Activated B cell treated with CpG ODN at 0.5 μM for 24 hours (primary cell): ENCODE measurements at regions not wholly inside any gene's neighbourhood (a gene's known extent, or its start where the extent isn't known, plus 50 kb on each side); places are given as distances from the start of the nearest gene placed in this dataset.

ENCODE experiments used
- ATAC-seq: fragments of 200-7000 bp; cut with Tn5 transposase; one replicate; pipeline ENCODE4 v1.10.0; 2021; ENCODE audit warnings: low read depth, mild to moderate bottlenecking, moderate library complexity
- CTCF ChIA-PET: fragments of 350-600 bp; sonication (Branson Sonifier 250); formaldehyde crosslinking; loops from one replicate; lab custom pipeline; 2021; ENCODE audit warnings: antibody characterized with exemption; lab: Charles Lee
- POLR2A ChIA-PET: fragments of 350-600 bp; sonication (Branson Sonifier 250); formaldehyde crosslinking; loops from one replicate; lab custom pipeline; 2021; ENCODE audit warnings: antibody characterized with exemption; lab: Charles Lee
- DNase-seq: peaks from one replicate; pipeline ENCODE4 v3.0.0; 2022
- H3K27ac Mint-ChIP-seq: one replicate; pipeline ENCODE4 v1.8.0; 2020; ENCODE audit warnings: mixed read lengths
- H3K27me3 Mint-ChIP-seq: one replicate; pipeline ENCODE4 v1.8.0; 2021; ENCODE audit warnings: mixed read lengths
- H3K36me3 Mint-ChIP-seq: one replicate; pipeline ENCODE4 v1.8.0; 2021; ENCODE audit warnings: low read depth, mixed read lengths
- H3K4me1 Mint-ChIP-seq: one replicate; pipeline ENCODE4 v1.8.0; 2021; ENCODE audit warnings: mixed read lengths
- H3K4me3 Mint-ChIP-seq: one replicate; pipeline ENCODE4 v1.8.0; 2020; ENCODE audit warnings: mild to moderate bottlenecking, mixed read lengths
- H3K9me3 Mint-ChIP-seq: one replicate; pipeline ENCODE4 v1.8.0; 2020; ENCODE audit warnings: mixed read lengths
- intact Hi-C: fragments of 100-400 bp; cut with micrococcal nuclease; formaldehyde crosslinking; loops from one replicate; pipeline ENCODE4 v1.15.1; 2024
- TF ChIP-seq, protein P1 (sequence below): fragments of 200-600 bp; IDR thresholded peaks from one replicate; pipeline ENCODE4 v1.8.0; 2022; ENCODE audit warnings: antibody characterized with exemption, mild to moderate bottlenecking

DNA sequence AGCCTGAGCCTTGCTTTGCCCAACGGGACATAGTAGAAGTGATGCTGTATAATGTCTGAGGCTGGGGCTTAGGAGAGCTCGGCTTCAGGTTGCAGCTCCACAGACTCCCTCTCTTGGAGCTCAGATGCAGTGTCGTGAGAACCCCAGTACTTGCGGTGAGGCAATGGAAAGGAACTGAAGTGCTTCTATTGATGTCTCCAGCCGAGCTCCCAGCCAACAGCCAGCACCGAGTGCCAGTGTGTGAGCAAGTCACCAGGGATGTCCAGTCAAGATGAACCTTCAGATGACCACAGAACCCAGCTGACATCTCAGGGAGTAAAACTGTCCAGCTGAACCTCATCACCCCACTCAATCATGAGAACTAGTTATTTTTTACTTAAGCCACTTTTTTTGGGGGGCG, 268.1 kb downstream of the IRF8 start:
- CTCF ChIA-PET, result no interaction called here
- intact Hi-C loops, result no loop called here
- H3K4me3 Mint-ChIP-seq, result no peak overlapping the region
- peaks cover 19% of the 10 kb centered on the region for H3K9me3 Mint-ChIP-seq
- H3K27ac Mint-ChIP-seq, result no peak overlapping the region
- TF ChIP-seq, protein P1, sequence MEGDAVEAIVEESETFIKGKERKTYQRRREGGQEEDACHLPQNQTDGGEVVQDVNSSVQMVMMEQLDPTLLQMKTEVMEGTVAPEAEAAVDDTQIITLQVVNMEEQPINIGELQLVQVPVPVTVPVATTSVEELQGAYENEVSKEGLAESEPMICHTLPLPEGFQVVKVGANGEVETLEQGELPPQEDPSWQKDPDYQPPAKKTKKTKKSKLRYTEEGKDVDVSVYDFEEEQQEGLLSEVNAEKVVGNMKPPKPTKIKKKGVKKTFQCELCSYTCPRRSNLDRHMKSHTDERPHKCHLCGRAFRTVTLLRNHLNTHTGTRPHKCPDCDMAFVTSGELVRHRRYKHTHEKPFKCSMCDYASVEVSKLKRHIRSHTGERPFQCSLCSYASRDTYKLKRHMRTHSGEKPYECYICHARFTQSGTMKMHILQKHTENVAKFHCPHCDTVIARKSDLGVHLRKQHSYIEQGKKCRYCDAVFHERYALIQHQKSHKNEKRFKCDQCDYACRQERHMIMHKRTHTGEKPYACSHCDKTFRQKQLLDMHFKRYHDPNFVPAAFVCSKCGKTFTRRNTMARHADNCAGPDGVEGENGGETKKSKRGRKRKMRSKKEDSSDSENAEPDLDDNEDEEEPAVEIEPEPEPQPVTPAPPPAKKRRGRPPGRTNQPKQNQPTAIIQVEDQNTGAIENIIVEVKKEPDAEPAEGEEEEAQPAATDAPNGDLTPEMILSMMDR, result no peak
- POLR2A ChIA-PET, result no interaction called here
- no peaks in the 10 kb centered on the region for H3K4me1 Mint-ChIP-seq
- H3K36me3 Mint-ChIP-seq, result no peaks in the 10 kb centered on the region
- H3K27me3 Mint-ChIP-seq, result peaks cover 6% of the 10 kb centered on the region
- no peak for DNase-seq
- no peak for ATAC-seq

DNA sequence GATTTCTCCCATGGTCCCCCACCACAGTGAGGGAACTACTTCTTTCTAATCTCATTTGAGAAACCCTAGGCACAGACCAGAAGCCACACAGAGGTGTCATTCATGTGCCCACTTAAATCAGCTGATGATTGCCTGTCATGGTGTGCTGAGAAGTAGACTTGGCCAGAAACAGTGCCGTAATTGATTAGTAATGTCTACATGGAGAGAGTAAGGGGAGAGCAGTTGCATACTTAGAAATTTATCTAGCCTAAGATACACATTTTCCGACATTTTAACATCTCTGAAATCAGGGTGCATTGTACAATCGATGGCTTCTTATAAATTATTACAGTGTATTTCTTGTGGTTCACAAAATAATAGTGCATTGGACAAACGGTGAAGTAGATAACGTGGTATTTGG, 271.8 kb downstream of the IRF8 start:
- intact Hi-C loops, result no loop called here
- ATAC-seq (no peak), DNase-seq (no peak)
- H3K4me1 Mint-ChIP-seq, result no peaks in the 10 kb centered on the region
- no peak overlapping the region for H3K4me3 Mint-ChIP-seq
- ChIA-PET CTCF (no interaction called here), POLR2A (no interaction called here)
- H3K36me3 Mint-ChIP-seq, result no peaks in the 10 kb centered on the region
- H3K27me3 Mint-ChIP-seq, result peaks cover 23% of the 10 kb centered on the region
- peaks cover 10% of the 10 kb centered on the region for H3K9me3 Mint-ChIP-seq
- TF ChIP-seq, protein P1, result no peak
- H3K27ac Mint-ChIP-seq, result no peak overlapping the region

DNA sequence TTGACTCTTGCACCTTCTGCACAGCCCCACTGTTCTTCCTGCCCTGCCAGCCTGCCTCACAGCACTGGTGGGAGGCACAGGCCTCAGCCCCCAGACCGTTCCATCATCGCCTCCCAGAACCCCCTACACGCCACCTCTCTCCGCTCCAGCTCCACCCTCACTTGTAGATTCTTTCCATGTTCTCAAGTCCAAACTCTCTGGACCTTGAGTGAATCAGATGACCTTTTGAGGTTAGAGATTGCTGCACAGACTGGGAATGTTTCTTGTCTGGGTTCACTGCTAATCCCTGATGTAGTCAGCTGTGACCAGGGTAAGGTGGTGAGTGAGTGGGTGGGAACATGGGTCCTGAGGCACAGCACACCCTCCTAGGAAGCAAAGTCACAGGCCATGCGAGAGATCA, 272.4 kb downstream of the IRF8 start:
- no peak for ATAC-seq
- no peaks in the 10 kb centered on the region for H3K4me1 Mint-ChIP-seq
- intact Hi-C loops, result no loop called here
- no peaks in the 10 kb centered on the region for H3K36me3 Mint-ChIP-seq
- CTCF ChIA-PET, result no interaction called here
- POLR2A ChIA-PET, result no interaction called here
- TF ChIP-seq, protein P1, result no peak
- no peak overlapping the region for H3K4me3 Mint-ChIP-seq
- H3K27ac Mint-ChIP-seq, result no peak overlapping the region
- DNase-seq, result no peak
- H3K27me3 Mint-ChIP-seq, result peaks cover 27% of the 10 kb centered on the region
- H3K9me3 Mint-ChIP-seq, result peaks cover 4% of the 10 kb centered on the region

DNA sequence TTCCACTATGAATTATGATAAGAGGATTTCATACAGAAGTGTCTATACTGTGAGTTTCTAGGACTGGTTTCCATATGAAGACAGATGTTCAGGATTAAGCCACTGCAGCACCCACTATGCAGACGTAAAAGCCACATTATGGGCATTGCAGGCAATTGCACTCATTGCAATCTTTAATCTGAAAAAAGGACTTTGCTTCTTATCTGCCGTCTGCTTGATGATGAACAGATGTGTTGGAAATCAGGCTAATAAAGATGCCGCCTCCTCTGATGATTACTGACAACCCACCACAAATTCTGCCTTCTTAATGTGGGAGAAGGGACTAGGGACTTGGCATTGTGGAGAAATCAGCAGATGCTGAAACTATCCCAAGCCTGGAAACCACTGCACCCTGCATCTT, 276.9 kb downstream of the IRF8 start:
- CTCF ChIA-PET, result no interaction called here
- no peaks in the 10 kb centered on the region for H3K4me1 Mint-ChIP-seq
- POLR2A ChIA-PET, result no interaction called here
- peaks cover 28% of the 10 kb centered on the region for H3K27me3 Mint-ChIP-seq
- H3K4me3 Mint-ChIP-seq, result no peak overlapping the region
- ATAC-seq (no peak), DNase-seq (no peak)
- H3K36me3 Mint-ChIP-seq, result no peaks in the 10 kb centered on the region
- intact Hi-C loops, result no loop called here
- H3K9me3 Mint-ChIP-seq, result no peaks in the 10 kb centered on the region
- TF ChIP-seq, protein P1, result no peak
- no peak overlapping the region for H3K27ac Mint-ChIP-seq

DNA sequence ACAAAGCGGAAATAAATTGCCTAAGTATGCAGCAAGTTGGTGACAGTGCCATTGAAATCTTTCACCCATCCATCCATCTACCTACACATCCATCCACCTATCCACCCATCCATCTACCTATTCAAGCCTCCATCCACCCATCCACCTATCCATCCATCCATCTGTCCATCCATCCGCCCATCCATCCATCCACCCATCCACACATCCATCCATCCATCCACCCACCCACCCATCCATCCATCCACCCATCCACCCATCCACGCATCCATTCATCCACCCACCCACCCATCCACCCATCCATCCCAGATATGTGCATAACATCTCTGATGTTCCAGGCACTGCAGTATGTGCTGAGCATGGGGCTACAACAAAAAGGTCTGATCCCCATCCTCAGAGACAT, 277.5 kb downstream of the IRF8 start:
- DNase-seq, result no peak
- intact Hi-C loops, result no loop called here
- ATAC-seq, result no peak
- no peaks in the 10 kb centered on the region for H3K9me3 Mint-ChIP-seq
- no peaks in the 10 kb centered on the region for H3K4me1 Mint-ChIP-seq
- CTCF ChIA-PET, result no interaction called here
- POLR2A ChIA-PET, result no interaction called here
- no peak overlapping the region for H3K27ac Mint-ChIP-seq
- TF ChIP-seq, protein P1, result no peak
- H3K36me3 Mint-ChIP-seq, result no peaks in the 10 kb centered on the region
- peaks cover 23% of the 10 kb centered on the region for H3K27me3 Mint-ChIP-seq
- H3K4me3 Mint-ChIP-seq, result no peak overlapping the region
